HCT116 (cell line): ENCODE measurements at regions not wholly inside any gene's neighbourhood (a gene's known extent, or its start where the extent isn't known, plus 50 kb on each side); places are given as distances from the start of the nearest gene placed in this dataset.

Experiments used
- ATAC-seq: fragments of 200-7000 bp; cut with Tn5 transposase; 2 replicates; pipeline ENCODE4 v1.9.1; 2020; ENCODE audit warnings: mild to moderate bottlenecking, moderate library complexity
- BruUV-seq: library from RNA; stranded (reverse); fragments of 400-500 nt; replicated peaks from 2 replicates; lab custom pipeline; 2021; lab: Mats Ljungman, UMichigan
- CTCF ChIA-PET: fragments of 300-600 bp; sonication (Branson Sonifier 250); formaldehyde crosslinking; loops from one replicate; lab custom pipeline; 2021; ENCODE audit warnings: antibody characterized with exemption; lab: Charles Lee
- POLR2A ChIA-PET: fragments of 300-600, 350-600 bp; sonication (Branson Sonifier 250); formaldehyde crosslinking; loops from one replicate; lab custom pipeline; 2021; ENCODE audit warnings: antibody characterized with exemption; lab: Charles Lee
- RAD21 ChIA-PET, 2 experiments: fragments of 300-600 bp; sonication (Branson Sonifier 250); formaldehyde crosslinking; loops; one replicate each; lab custom pipeline; 2023; ENCODE audit warnings: low total read pairs in 2 of 2; ENCODE audit not compliant: uncharacterized antibody in 2 of 2, unreplicated experiment in 2 of 2, low non-redundant PET in 1 of 2; lab: Charles Lee
- DNase-seq: peaks from one replicate; pipeline ENCODE4 v3.0.0-alpha.2; 2010; ENCODE audit warnings: low read depth, low spot score
- H2AFZ ChIP-seq: fragments of 200-600 bp; shearing (Covaris generic), sonication (generic); 2 replicates; pipeline ENCODE4 v1.6.1; 2017; ENCODE audit warnings: low read depth, mixed run types, mixed read lengths, antibody characterized with exemption, low read length; ENCODE audit not compliant: poor library complexity, severe bottlenecking
- H3K27ac ChIP-seq: 2 replicates; pipeline ENCODE4 v1.5.1; 2012; ENCODE audit warnings: low read depth, low read length
- H3K27me3 ChIP-seq: fragments of 200-600 bp; sonication (generic); 2 replicates; pipeline ENCODE4 v1.6.1; 2016; ENCODE audit warnings: mixed run types, low read length, mixed read lengths; ENCODE audit not compliant: insufficient read depth
- H3K36me3 ChIP-seq, 2 experiments: fragments of 200-500 bp in 1 of 2; fragments of 200-600 bp in 1 of 2; sonication (Bioruptor generic) in 1 of 2; sonication (generic) in 1 of 2; 2 replicates each; pipeline versions ENCODE4 v1.5.1 to v1.6.1; 2014 to 2016; ENCODE audit warnings: low read length in 2 of 2, inconsistent platforms in 1 of 2, mixed read lengths in 1 of 2, mixed run types in 1 of 2; ENCODE audit not compliant: insufficient read depth in 2 of 2, control insufficient read depth in 1 of 2
- H3K4me1 ChIP-seq, 2 experiments: fragments of 200-600 bp in 1 of 2; sonication (generic) in 1 of 2; 2 replicates each; pipeline versions ENCODE4 v1.5.1 to v1.6.1; 2012 to 2017; ENCODE audit warnings: low read length in 2 of 2, inconsistent platforms in 1 of 2, mild to moderate bottlenecking in 1 of 2, mixed read lengths in 1 of 2, mixed run types in 1 of 2, moderate library complexity in 1 of 2; ENCODE audit not compliant: insufficient read depth in 2 of 2, control insufficient read depth in 1 of 2
- H3K4me2 ChIP-seq: fragments of 200-600 bp; sonication (generic); 2 replicates; pipeline ENCODE4 v1.6.1; 2017; ENCODE audit warnings: mixed run types, low read length, mixed read lengths
- H3K4me3 ChIP-seq, 2 experiments: fragments of 200-600 bp in 1 of 2; sonication (generic) in 1 of 2; replicated peaks in 1 of 2; 2 replicates each; pipeline ENCODE4 v1.5.1; 2011 to 2016; ENCODE audit warnings: low read length in 2 of 2, control low read depth in 1 of 2, low read depth in 1 of 2, mild to moderate bottlenecking in 1 of 2, mixed read lengths in 1 of 2, mixed run types in 1 of 2
- H3K79me2 ChIP-seq: fragments of 200-600 bp; sonication (generic); 2 replicates; pipeline ENCODE4 v1.6.1; 2017; ENCODE audit warnings: mild to moderate bottlenecking, mixed run types, low read length, moderate library complexity, mixed read lengths; ENCODE audit not compliant: insufficient read depth
- H3K9ac ChIP-seq: fragments of 200-600 bp; sonication (generic); 2 replicates; pipeline ENCODE4 v1.6.1; 2016; ENCODE audit warnings: low read length, mixed read lengths
- H3K9me2 ChIP-seq: fragments of 200-600 bp; sonication (generic), shearing (Covaris generic); 2 replicates; pipeline ENCODE4 v1.6.1; 2017; ENCODE audit warnings: mixed run types, mild to moderate bottlenecking, moderate library complexity; ENCODE audit not compliant: insufficient read depth
- H3K9me3 ChIP-seq, 2 experiments: fragments of 200-500 bp in 1 of 2; fragments of 200-600 bp in 1 of 2; sonication (Bioruptor generic) in 1 of 2; sonication (generic) in 1 of 2; 2 replicates each; pipeline ENCODE4 v1.6.1; 2014 to 2017; ENCODE audit warnings: low read length in 2 of 2, mixed read lengths in 2 of 2, inconsistent platforms in 1 of 2, low read depth in 1 of 2, mild to moderate bottlenecking in 1 of 2, mixed run types in 1 of 2, moderate library complexity in 1 of 2; ENCODE audit not compliant: control insufficient read depth in 1 of 2, insufficient read depth in 1 of 2
- H4K20me1 ChIP-seq: fragments of 200-600 bp; sonication (generic), shearing (Covaris generic); 2 replicates; pipeline ENCODE4 v1.6.1; 2017; ENCODE audit warnings: mixed run types, mild to moderate bottlenecking, moderate library complexity; ENCODE audit not compliant: insufficient read depth
- ATF3 ChIP-seq: IDR thresholded peaks from 2 replicates; pipeline ENCODE4 v1.6.1; 2012
- CBX3 ChIP-seq: IDR thresholded peaks from 2 replicates; pipeline ENCODE4 v1.6.1; 2012; ENCODE audit warnings: low read depth
- CEBPB ChIP-seq: IDR thresholded peaks from 2 replicates; pipeline ENCODE4 v1.6.1; 2012; ENCODE audit warnings: low read depth
- CTCF ChIP-seq, 3 experiments: fragments of 200-600 bp in 1 of 3; sonication (generic) in 1 of 3; IDR thresholded peaks in 2 of 3; conservative IDR thresholded peaks in 1 of 3; 2 replicates each; pipeline ENCODE4 v1.5.1; 2012 to 2017; ENCODE audit warnings: low read depth in 2 of 3, low read length in 2 of 3, antibody characterized with exemption in 1 of 3, borderline replicate concordance in 1 of 3, control low read depth in 1 of 3, mild to moderate bottlenecking in 1 of 3, mixed read lengths in 1 of 3, mixed run types in 1 of 3, moderate library complexity in 1 of 3; ENCODE audit not compliant: insufficient read depth in 1 of 3
- EGR1 ChIP-seq: IDR thresholded peaks from 2 replicates; pipeline ENCODE4 v1.6.1; 2012; ENCODE audit warnings: low read depth
- ELF1 ChIP-seq: IDR thresholded peaks from 2 replicates; pipeline ENCODE4 v1.6.1; 2012; ENCODE audit warnings: low read depth, borderline replicate concordance
- EZH2 ChIP-seq: fragments of 200-600 bp; sonication (generic); IDR thresholded peaks from 2 replicates; pipeline ENCODE4 v1.6.1; 2017; ENCODE audit warnings: antibody characterized with exemption, mixed run types
- EZH2phosphoT487 ChIP-seq: fragments of 200-600 bp; IDR thresholded peaks from 2 replicates; pipeline ENCODE4 v1.6.1; 2018; ENCODE audit warnings: antibody characterized with exemption, borderline replicate concordance
- FOSL1 ChIP-seq: IDR thresholded peaks from 2 replicates; pipeline ENCODE4 v1.6.1; 2012; ENCODE audit warnings: low read depth
- JUND ChIP-seq: IDR thresholded peaks from 2 replicates; pipeline ENCODE4 v1.6.1; 2012
- POLR2A ChIP-seq: IDR thresholded peaks from 2 replicates; pipeline ENCODE4 v1.7.0; 2011; ENCODE audit warnings: borderline replicate concordance; ENCODE audit not compliant: insufficient read depth, insufficient read length; ENCODE audit errors: extremely low read depth
- POLR2AphosphoS5 ChIP-seq: IDR thresholded peaks from 2 replicates; pipeline ENCODE4 v1.6.1; 2011; ENCODE audit warnings: mild to moderate bottlenecking, low read depth, low read length, moderate library complexity
- RAD21 ChIP-seq: IDR thresholded peaks from 2 replicates; pipeline ENCODE4 v1.6.1; 2012; ENCODE audit warnings: low read depth, mild to moderate bottlenecking
- SIN3A ChIP-seq: IDR thresholded peaks from 2 replicates; pipeline ENCODE4 v1.6.1; 2012; ENCODE audit warnings: low read depth
- SP1 ChIP-seq: IDR thresholded peaks from 2 replicates; pipeline ENCODE4 v1.6.1; 2012; ENCODE audit warnings: low read depth
- SRF ChIP-seq: IDR thresholded peaks from 2 replicates; pipeline ENCODE4 v1.6.1; 2012; ENCODE audit warnings: low read depth
- TCF7L2 ChIP-seq: IDR thresholded peaks from 2 replicates; pipeline ENCODE4 v1.7.0; 2011; ENCODE audit warnings: borderline replicate concordance, inconsistent platforms; ENCODE audit not compliant: insufficient read depth, insufficient read length; ENCODE audit errors: extremely low read depth
- ZBTB33 ChIP-seq: IDR thresholded peaks from 2 replicates; pipeline ENCODE4 v1.6.1; 2011; ENCODE audit warnings: mild to moderate bottlenecking, low read length, moderate library complexity; ENCODE audit not compliant: insufficient replicate concordance; ENCODE audit errors: extremely low read depth
- ZFX ChIP-seq: fragments of 450-650 bp; IDR thresholded peaks from 2 replicates; pipeline ENCODE4 v1.6.1; 2017
- ZNF274 ChIP-seq: fragments of 200-500 bp; sonication (Bioruptor generic); IDR thresholded peaks from 2 replicates; pipeline ENCODE4 v1.6.1; 2014; ENCODE audit warnings: mild to moderate bottlenecking, low read depth, low read length, inconsistent platforms
- intact Hi-C: fragments of 100-400 bp; cut with micrococcal nuclease; formaldehyde crosslinking; loops from 2 replicates; pipeline ENCODE4 v1.10.0; 2022

DNA sequence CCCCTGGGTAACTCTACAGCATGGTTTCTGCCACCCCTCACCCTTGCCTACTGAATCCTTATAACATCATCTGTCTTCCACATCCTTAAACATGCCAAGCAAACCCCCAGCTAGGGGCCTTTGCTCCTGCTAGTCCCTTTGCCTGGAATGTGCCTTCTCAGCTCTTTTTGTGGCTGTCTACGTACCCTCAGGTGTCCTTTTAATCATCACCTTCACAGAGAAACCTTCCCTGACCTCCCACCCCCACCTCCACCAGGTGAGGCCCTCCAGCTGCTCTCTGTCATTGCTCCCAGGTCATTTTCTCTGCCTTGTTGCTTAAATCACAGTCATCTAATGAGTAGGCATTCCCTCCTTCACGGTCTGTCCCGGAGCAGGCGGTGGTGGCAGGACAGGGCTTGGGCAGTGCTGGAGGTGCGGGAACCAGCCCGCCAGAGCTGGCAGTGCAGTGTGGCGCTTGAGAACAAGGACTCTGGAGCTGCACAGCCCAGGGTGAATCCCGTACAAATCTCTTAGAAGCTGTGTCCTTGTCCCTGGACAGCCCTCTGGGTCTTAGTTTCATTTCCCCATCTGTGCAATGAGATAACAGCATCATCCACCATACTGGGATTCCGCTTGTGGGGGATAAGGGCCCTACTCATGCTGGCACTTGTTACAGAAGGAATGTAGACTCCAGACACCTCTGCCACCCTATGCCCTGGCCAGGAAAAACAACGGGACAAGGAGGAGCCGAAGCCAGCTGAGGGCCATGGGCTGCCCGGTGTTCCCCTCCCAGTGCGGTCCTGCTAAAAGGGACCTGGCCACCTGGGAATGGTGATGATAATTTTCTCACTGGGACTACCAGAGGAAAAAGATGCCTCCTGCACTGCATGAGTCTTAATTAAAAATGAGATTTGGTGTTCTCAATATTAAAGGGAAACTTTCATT, 52.1 kb upstream of the IQSEC1 start:
- TF ChIP-seq RAD21, result no peak
- no peak for TF ChIP-seq EZH2
- no peak for TF ChIP-seq SP1
- no peak for TF ChIP-seq POLR2AphosphoS5
- no peak for TF ChIP-seq ZBTB33
- TF ChIP-seq ZFX, result no peak
- no peak for TF ChIP-seq FOSL1
- no peak for TF ChIP-seq EGR1
- no peak for TF ChIP-seq CEBPB
- TF ChIP-seq ELF1, result no peak
- no peak for TF ChIP-seq CTCF (IDR thresholded peaks at IDR 0.05 in 2 of 3, conservative IDR thresholded peaks at IDR 0.05 in 1 of 3; ENCODE audit: borderline replicate concordance in 1 of 3, insufficient read depth in 1 of 3, low read depth in 2 of 3, low read length in 2 of 3)
- TF ChIP-seq TCF7L2, result no peak
- no peak for TF ChIP-seq EZH2phosphoT487
- TF ChIP-seq ATF3, result no peak
- no peak for TF ChIP-seq SIN3A
- TF ChIP-seq JUND, result no peak
- TF ChIP-seq ZNF274, result no peak
- TF ChIP-seq SRF, result no peak
- TF ChIP-seq POLR2A, result no peak
- no peak for TF ChIP-seq CBX3
- RAD21 ChIA-PET, result no interaction called here
- no peak overlapping the region for H3K4me3 ChIP-seq
- DNase-seq (no peak), ATAC-seq (no peak)
- no peaks in the 10 kb centered on the region for H3K27me3 ChIP-seq
- H3K79me2 ChIP-seq, result no peaks in the 10 kb centered on the region
- no TSS peak for BruUV-seq
- no peaks in the 10 kb centered on the region for H3K36me3 ChIP-seq
- CTCF ChIA-PET, result no interaction called here
- intact Hi-C loops, result no loop called here
- POLR2A ChIA-PET, result no interaction called here
- H3K4me1 ChIP-seq, result no peaks in the 10 kb centered on the region
- no peaks in the 10 kb centered on the region for H3K9me2 ChIP-seq
- no peak overlapping the region for H3K4me2 ChIP-seq
- no peak overlapping the region for H2AFZ ChIP-seq
- H3K27ac ChIP-seq, result no peak overlapping the region
- H4K20me1 ChIP-seq, result no peaks in the 10 kb centered on the region
- H3K9me3 ChIP-seq, result no peaks in the 10 kb centered on the region
- no peak overlapping the region for H3K9ac ChIP-seq
